BE2C (cell line): ENCODE measurements at regions not wholly inside any gene's neighbourhood (a gene's known extent, or its start where the extent isn't known, plus 50 kb on each side); places are given as distances from the start of the nearest gene placed in this dataset.

ENCODE experiments used
- DNase-seq: peaks from one replicate; pipeline ENCODE4 v3.0.0-alpha.2; 2020
- H3K27me3 ChIP-seq: fragments of 250-450 bp; sonication (Bioruptor Pico); 2 replicates; pipeline ENCODE4 v1.5.1; 2020; ENCODE audit warnings: mild to moderate bottlenecking
- H3K36me3 ChIP-seq: fragments of 250-450 bp; sonication (Bioruptor Pico); 2 replicates; pipeline ENCODE4 v1.5.1; 2020; ENCODE audit warnings: mild to moderate bottlenecking
- H3K4me1 ChIP-seq: fragments of 250-450 bp; sonication (Bioruptor Pico); 2 replicates; pipeline ENCODE4 v1.5.1; 2020
- H3K4me3 ChIP-seq: 2 replicates; pipeline ENCODE4 v1.5.1; 2011; ENCODE audit warnings: low read depth, low read length
- H3K9me3 ChIP-seq: fragments of 250-450 bp; sonication (Bioruptor Pico); 2 replicates; pipeline ENCODE4 v1.5.1; 2020
- CTCF ChIP-seq: IDR thresholded peaks from 2 replicates; pipeline ENCODE4 v1.5.1; 2012; ENCODE audit warnings: mild to moderate bottlenecking, low read depth, low read length

DNA sequence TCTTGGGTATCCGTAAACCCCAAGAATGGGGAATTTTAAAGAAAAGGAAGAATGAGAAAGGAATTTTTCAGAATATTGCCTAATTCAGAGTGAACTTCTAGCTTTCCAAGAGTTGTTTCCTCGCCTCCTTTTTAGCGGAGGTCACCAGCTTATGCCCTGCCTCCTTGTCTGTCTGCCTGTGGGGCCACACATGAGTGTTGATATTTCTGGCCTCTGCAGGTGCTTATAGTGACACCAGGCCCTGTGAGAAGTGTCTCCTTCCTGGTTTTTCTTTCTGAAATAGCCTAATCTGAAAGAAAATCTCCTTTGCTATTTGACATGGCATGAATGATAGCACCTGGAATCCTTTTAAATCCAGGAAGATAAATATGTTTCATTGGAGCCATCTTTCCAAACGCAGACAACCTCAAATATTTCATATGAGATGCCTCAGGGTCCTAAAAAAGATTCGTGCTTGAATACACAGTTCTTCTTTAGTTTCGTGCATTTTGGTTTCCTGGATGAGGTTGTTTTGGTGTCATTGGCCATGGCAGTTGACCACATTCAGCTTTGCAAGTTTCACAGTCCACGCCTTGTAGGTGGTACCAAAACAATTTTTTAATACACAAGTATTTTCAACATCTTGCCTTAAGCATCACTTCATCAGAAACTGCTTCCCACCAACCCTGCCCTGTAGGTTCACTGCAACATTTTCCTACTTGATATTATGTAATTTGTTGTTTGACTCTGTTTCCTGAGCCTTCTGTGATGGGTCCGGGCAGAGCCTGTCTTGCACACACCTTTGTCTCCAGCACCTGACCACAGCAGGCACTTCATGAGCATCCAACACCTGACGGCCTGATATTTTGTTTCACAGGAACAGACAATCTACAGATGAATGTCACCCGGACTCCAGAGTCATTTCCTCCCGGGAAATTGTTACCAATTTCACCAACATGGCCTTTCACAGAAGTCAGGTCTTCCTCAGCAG is 159.4 kb downstream of the C11orf91 start:
- DNase-seq, result no peak
- H3K36me3 ChIP-seq, result no peaks in the 10 kb centered on the region
- H3K4me1 ChIP-seq, result no peaks in the 10 kb centered on the region
- H3K27me3 ChIP-seq, result no peaks in the 10 kb centered on the region
- no peaks in the 10 kb centered on the region for H3K9me3 ChIP-seq
- H3K4me3 ChIP-seq, result no peak overlapping the region
- TF ChIP-seq CTCF, result no peak

DNA sequence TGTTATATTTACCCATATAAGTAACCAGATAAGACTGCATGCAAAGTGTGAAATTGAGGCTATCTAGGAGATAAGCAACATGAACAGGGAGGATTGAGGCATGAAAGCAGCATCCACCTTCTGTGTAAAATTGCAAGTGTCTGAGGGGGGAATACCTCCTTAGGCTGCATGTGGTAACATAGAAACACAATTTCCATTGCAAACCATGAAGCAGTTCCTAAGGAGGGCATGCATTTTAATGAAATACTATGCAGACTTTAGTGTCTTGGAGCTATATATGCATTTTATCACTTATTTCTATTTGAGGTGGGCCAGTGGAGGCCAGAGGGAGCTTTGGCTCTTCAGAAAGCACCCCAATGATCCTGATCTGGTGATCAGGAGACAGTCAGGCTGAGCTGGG is 160.2 kb downstream of the C11orf91 start:
- DNase-seq, result no peak
- no peak for TF ChIP-seq CTCF
- Histone ChIP-seq H3K27me3 (no peaks in the 10 kb centered on the region), H3K4me3 (no peak overlapping the region), H3K9me3 (no peaks in the 10 kb centered on the region), H3K36me3 (no peaks in the 10 kb centered on the region), H3K4me1 (no peaks in the 10 kb centered on the region)

GRCh38 chr11:33539751-33540150 is 160.9 kb downstream of the C11orf91 start:
- no peaks in the 10 kb centered on the region for H3K36me3 ChIP-seq
- H3K27me3 ChIP-seq, result no peaks in the 10 kb centered on the region
- no peak for DNase-seq

DNA sequence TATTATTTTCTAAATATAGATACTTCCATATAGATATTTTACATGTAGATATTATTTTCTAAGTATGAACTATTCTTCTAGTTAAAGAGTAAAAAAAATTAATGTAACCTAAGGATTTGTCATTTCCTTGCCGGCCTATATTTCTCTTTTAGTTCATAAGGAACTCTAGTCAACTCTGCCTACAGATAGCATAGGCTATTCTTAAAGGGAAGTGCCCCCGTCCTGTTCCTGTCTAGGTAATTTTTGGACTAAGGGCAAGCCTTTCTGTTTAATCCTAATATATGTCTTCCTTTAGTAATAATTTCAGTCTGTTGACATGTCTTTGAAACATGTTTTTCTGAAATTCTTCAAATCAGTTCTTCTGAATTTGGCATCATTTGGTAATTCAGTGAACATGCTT is 161.9 kb downstream of the C11orf91 start:
- Histone ChIP-seq H3K4me1 (no peaks in the 10 kb centered on the region), H3K9me3 (no peaks in the 10 kb centered on the region), H3K4me3 (no peak overlapping the region), H3K36me3 (no peaks in the 10 kb centered on the region), H3K27me3 (no peaks in the 10 kb centered on the region)
- DNase-seq, result no peak
- no peak for TF ChIP-seq CTCF

More at GRCh38 chr11:33539751-33540150, 160.9 kb downstream of the C11orf91 start:
- TF ChIP-seq CTCF, result no peak
- no peak overlapping the region for H3K4me3 ChIP-seq
- no peaks in the 10 kb centered on the region for H3K9me3 ChIP-seq
- H3K4me1 ChIP-seq, result no peaks in the 10 kb centered on the region

GRCh38 chr11:33536178-33536577 is 164.4 kb downstream of the C11orf91 start:
- no peak overlapping the region for H3K4me3 ChIP-seq
- no peak for DNase-seq
- H3K9me3 ChIP-seq, result no peaks in the 10 kb centered on the region

More at GRCh38 chr11:33536178-33536577, 164.4 kb downstream of the C11orf91 start:
- Histone ChIP-seq H3K36me3 (no peaks in the 10 kb centered on the region), H3K4me1 (no peaks in the 10 kb centered on the region), H3K27me3 (no peaks in the 10 kb centered on the region)
- TF ChIP-seq CTCF, result no peak
